ENCODE measurements at regions not wholly inside any gene's neighbourhood (a gene's known extent, or its start where the extent isn't known, plus 50 kb on each side); places are given as distances from the start of the nearest gene placed in this dataset.

- H3K4me3 ChIP-seq (ENCODE audit: low read depth, low read length) = no peak overlapping the region
- DNase-seq (ENCODE audit: low read depth) = no peak
- in situ Hi-C loops (cut with HindIII; ENCODE audit: low sequenced_read_pairs) = no loop called here
- no peak for TF ChIP-seq CTCF (IDR thresholded peaks at IDR 0.05; ENCODE audit: low read depth, low read length, missing control alignments)
These were observed 377.3 kb downstream of the SHQ1 start for GRCh38 chr3:72470904-72471417.

GRCh38 chr3:72465853-72466252 is 382.4 kb downstream of the SHQ1 start:
- TF ChIP-seq CTCF (IDR thresholded peaks at IDR 0.05; ENCODE audit: low read depth, low read length, missing control alignments) = no peak
- in situ Hi-C loops (cut with HindIII; ENCODE audit: low sequenced_read_pairs) = no loop called here
- H3K4me3 ChIP-seq (ENCODE audit: low read depth, low read length) = no peak overlapping the region
- no peak for DNase-seq (ENCODE audit: low read depth)

DNA sequence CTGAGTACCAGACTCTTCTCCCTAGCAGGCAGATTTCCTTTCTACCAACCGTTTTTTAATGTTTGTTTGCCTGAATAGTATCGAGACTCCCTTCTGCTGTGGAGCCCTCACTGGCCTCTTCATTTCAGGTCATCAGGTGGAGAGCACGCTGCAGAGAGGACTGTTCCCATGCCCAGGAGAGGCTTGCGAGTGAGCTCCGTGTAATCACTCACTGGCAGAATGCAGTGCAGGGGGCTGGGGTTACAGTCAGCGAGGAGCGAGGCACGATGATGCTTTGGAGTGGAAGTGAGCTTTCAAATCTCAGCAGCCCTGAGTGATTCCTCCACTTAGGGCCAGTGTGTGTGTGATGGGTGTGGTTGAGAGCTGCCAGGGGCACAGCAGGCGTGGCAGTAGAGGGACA is 385.2 kb downstream of the SHQ1 start:
- no peak overlapping the region for H3K4me3 ChIP-seq (ENCODE audit: low read depth, low read length)
- no peak for DNase-seq (ENCODE audit: low read depth)
- TF ChIP-seq CTCF (IDR thresholded peaks at IDR 0.05; ENCODE audit: low read depth, low read length, missing control alignments) = no peak
- in situ Hi-C loops (cut with HindIII; ENCODE audit: low sequenced_read_pairs) = no loop called here

GRCh38 chr3:72462595-72463011 is 385.6 kb downstream of the SHQ1 start:
- no peak for TF ChIP-seq CTCF (IDR thresholded peaks at IDR 0.05; ENCODE audit: low read depth, low read length, missing control alignments)
- no peak overlapping the region for H3K4me3 ChIP-seq (ENCODE audit: low read depth, low read length)
- DNase-seq (ENCODE audit: low read depth) = no peak
- in situ Hi-C loops (cut with HindIII; ENCODE audit: low sequenced_read_pairs) = no loop called here

GRCh38 chr3:72461787-72462186 is 386.5 kb downstream of the SHQ1 start:
- no peak for DNase-seq (ENCODE audit: low read depth)
- no peak for TF ChIP-seq CTCF (IDR thresholded peaks at IDR 0.05; ENCODE audit: low read depth, low read length, missing control alignments)
- no peak overlapping the region for H3K4me3 ChIP-seq (ENCODE audit: low read depth, low read length)
- in situ Hi-C loops (cut with HindIII; ENCODE audit: low sequenced_read_pairs) = no loop called here

DNA sequence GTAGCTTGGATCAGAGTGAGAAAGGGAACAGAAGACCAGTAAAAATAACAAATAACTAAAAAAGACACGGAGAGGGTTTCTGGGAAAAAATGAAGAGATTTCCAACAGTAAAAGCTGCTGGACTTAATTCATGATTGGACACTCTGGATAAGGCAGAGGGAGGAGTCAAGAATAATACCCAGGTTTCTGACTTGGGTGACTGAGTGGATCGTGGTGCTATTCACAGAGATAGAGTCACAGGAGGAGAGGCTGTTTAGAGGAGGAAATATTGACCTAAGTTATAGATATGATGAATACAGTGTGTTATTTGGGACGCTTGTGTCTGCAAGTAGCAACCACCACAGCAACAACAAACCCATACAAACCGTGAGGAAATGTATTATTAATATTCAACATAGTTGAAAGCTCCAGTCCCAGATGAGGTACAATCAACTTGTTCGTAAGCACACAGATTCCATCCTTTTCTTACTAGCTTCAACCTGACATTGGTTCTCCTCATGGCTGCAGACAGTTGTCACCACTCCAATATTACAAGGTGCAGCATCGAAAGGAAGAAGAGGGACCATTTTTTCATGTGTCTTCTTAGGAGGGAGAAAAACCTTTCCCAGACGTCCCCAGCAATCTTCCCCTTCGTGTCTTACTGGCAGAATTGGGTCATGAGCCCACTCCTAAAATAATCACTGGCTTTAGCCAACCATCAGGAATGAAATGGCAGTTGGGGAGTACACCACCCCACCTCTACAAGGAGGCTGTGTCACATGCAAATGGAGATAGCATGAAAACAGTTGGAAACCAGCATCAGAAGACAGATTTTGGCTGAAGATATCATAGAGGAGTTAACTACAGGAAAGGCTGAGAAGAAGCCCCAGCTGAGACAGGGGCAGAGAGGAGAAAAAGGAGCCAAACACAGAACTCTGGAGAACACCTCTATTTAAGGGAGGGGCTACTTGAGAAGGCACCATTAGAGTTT is 387.8 kb downstream of the SHQ1 start:
- in situ Hi-C loops (cut with HindIII; ENCODE audit: low sequenced_read_pairs) = no loop called here
- TF ChIP-seq CTCF (IDR thresholded peaks at IDR 0.05; ENCODE audit: low read depth, low read length, missing control alignments) = no peak
- no peak overlapping the region for H3K4me3 ChIP-seq (ENCODE audit: low read depth, low read length)
- no peak for DNase-seq (ENCODE audit: low read depth)
